ENCODE measurements at regions not wholly inside any gene's neighbourhood (a gene's known extent, or its start where the extent isn't known, plus 50 kb on each side); places are given as distances from the start of the nearest gene placed in this dataset.

DNA sequence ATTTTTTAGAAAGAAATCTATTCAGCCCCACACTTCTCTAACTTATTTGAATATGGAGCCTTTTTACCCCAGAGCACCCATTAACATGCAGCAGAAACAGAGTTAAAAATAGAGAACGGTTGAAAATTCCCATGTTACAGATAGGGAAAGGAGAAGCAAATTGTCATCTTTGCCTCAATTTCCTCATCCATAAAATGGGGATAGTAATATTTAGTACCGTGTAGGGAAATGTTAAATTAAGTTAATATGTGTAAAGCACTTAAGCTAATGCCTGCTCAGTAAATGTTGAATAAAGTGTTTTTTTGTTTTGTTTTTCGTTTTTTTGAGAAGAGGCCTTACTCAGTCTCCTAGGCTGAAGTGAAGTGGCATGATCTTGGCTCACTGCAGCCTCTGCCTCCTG lies 50.3 kb downstream of the NAV1 start:
- no peak for DNase-seq (ENCODE audit: low read depth in 2 of 2)

DNA sequence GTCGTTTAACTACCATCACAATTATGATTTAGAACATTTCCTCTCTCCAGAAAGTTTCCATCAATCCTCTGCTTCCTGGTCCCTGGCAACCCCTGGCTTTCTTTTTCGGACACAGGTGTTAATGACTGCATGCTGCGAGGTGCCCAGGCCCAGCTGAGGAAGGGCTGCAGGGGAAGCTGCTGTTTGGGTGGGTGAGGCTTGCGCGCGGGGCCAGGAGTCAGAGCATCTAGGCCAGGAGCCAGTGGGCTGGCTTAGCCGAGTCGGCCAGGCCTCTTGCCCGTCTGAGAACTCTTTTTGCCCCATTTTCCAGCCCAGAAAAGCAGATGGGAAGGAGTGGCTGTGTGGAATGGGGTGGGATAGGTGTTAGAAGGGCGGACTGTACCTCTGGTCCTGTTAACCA lies 51.5 kb downstream of the NAV1 start:
- DNase-seq (ENCODE audit: low read depth in 2 of 2): no peak

DNA sequence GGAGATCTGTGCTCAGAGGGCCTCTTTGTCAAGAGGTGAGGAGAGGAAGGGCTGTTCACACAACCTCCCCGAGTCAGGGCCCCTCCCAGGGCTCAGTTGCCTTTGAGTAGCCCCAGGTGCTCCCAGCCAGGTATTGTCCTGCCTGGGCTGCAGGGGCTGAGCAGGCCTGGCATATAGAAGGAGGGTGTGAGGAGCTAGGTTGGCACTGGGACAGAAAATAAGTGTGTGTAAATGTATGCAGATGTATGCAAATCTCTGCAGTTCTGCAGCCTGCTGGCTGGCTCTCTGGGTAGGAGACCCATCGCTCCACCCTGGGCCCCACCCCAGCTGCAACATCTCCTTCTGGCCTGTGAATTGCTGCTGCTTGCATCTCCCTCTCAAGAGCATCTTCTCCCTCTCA lies 52.4 kb downstream of the NAV1 start:
- DNase-seq (ENCODE audit: low read depth in 2 of 2): no peak

DNA sequence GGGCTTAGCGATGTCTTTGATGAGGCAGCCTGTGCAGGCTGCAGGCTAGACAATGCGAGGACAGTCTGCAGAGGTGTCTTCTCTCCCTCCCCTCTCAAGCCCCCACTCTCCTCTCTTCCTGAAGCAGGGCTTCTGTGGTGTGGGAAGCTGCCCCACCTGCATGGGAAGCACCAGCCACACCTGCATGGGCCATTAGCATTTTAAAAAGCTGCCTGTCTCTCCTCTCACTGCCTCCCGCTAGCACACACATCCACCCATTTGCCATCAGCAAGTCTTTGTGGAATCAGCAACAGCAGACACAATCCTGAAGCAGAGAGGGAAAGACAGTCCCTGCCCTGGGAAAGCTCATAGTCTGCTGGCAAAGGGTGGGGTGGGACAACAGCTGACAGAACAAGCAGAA lies 53.1 kb downstream of the NAV1 start:
- no peak for DNase-seq (ENCODE audit: low read depth in 2 of 2)

DNA sequence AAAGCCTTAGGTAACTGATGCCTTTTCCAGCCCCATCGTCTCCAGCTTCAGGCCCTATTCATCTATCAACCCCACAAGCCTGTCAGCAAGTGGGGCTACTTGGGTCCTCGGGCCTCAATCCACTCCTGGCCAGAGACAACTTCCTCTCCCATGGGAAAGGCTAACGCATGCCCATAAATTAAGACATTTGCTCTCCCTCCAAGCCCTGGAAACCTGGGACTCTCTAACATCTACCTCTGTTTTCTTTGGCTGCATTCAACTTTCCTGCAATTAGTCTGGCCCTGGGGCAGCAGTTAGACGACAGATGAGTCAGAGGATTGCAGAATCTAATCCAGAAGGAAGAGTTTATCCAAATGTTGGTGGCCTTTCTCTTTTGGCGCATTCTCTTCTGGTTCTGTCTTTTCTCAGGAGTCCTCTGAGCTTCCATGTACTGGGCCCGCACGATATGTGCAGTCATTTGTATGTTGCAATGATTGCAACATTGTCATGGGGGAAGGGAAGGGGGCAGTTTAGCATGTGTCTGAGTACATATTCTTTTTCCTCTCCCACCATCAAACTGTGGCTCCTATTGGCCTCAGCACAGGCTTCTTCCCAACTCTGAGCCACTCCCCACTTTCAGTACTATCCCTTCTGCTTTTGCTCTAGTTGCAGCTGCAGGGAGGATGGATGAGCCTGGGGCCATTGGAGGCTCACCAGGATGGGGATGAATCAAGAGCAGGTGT lies 54.4 kb downstream of the NAV1 start:
- no peak for DNase-seq (ENCODE audit: low read depth in 2 of 2)

DNA sequence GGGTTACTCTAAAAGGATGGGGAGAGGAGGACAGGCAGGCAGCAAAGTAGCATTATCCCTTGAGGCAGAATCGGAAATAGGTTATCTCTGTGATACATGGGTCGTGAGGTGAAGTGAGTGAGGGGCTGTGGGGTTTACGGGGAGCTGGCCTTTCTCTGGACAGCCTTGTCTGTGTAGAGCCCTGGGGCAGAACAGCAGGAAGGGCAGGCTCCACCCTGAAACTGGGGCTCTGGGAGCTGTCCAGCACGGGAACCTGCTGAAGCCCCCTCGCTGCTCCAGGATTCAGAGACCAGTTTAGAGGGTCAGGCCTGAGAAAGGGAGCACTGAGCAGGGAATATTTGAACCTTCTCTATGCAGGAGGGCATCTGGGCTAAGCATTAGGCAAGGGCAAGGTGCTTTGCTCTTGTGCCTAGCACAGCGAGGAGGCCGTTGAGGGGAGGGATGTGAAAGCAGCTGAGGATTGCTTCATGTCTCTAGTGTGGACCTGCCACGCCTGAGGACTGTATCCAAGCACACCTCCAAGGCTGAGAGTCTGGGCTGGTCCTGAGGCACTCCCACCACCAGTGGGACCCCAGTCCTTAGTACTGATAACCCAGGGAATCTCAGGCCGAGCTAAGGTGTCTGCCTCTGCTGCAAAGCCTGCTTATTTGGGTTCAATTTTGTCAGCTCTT lies 55.8 kb downstream of the NAV1 start:
- DNase-seq (ENCODE audit: low read depth in 2 of 2): no peak

DNA sequence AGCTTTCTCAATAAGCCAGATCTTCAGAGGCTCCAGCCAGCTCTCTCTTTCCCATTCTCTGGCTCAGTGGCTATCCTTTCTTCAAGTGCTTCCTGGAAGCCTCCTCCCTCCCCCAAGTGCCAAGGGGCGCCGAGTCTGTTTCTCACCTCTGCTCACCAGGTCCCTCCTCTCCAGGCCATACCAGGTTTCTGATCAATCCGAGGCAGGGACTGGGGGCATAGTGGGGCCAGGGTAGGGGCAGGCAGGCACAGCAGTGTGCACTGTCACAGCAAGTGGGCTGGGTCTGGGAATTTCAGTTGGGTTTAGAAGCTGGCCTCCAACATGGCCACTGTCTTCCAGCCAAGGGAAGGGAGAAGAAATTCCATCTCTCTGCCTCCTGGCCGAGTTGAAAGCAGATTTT lies 56.5 kb downstream of the NAV1 start:
- DNase-seq (ENCODE audit: low read depth in 2 of 2): no peak

DNA sequence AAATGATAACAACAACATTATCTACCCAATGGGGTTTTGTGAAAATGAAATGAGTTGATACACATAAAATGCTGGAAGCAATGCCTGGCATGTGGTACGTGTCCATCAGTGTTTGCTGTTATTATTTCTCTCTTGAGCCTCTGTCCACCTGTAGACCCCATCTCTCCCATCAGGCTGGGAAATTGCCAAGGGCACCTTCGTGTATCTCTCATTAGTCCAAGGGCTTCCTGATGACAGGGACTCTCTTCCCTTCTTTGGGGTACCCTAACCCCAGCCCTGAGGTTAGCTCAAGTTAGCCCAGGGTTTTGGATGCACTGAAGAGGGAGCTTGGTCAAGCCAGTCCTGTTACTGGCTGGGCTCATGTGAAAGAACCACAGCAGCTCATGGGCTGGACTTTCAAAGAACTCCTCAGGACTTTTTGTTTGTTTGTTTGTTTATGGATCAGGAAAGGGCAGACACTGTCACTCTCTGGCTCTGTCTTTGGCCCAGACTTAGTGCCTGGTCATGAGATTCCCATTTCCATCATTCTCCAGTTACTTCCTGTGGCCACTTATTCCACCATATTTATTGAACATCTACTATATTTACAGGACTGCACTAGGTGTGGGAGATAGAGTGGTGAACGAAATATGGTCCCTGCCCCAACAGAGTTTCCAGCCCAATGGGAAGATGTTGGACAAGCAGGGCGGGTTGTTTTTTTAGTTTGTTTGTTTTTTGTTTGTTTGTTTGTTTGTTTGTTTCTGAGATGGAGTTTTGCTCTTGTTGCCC lies 57.4 kb downstream of the NAV1 start:
- DNase-seq (ENCODE audit: low read depth in 2 of 2): no peak

DNA sequence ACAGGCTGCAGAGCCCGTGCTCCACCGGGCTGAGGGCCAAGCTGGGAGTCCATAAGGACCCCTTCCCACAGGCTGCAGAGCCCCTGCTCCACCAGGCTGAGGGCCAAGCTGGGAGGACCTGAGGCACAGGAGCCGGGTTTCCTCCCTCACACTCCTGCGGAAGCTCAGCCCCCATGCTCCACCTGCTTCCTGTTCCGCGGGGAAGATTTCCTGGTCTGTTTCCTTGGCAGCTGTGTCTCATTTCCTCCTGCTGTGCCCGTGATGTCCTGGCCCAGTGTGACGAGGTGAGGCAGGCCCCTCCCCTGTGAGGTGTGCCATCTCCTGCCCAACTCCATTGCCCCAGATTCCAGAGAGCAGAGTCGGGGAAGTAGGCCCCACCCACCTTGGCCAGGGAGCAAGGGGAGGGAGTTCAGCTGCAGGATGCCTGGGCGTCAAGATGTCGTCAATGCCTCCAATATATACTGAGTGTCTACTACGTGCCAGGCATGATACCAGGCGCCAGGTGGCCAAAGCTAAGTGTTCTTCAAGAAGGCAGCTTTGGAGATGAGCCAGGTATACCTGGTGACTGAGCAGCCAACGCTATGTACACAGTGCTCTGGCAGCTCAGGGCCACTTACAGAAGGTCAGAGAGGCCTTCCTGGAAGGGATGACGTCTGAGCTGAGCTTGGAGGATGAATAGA lies 58.8 kb downstream of the NAV1 start:
- no peak for DNase-seq (ENCODE audit: low read depth in 2 of 2)

DNA sequence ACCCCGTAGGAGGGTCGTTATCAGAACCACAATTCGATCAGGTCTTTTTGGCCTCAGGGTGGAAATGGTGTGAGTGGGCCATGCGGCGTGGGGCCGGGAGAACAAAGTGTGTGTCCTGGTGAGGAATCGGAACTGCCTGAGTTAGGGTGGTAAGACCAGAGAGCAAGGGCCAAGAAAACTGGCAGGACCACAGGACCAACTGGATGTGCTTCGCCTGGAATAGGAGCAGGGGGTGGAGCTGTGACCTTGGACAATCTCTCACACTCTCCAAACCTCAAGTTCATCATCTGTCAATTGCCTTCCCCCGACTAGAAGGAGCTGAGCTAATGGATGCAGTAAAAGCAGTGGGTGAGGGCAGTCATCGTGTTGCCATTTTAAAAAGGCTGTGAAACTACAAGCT lies 59.5 kb downstream of the NAV1 start:
- no peak for DNase-seq (ENCODE audit: low read depth in 2 of 2)

DNA sequence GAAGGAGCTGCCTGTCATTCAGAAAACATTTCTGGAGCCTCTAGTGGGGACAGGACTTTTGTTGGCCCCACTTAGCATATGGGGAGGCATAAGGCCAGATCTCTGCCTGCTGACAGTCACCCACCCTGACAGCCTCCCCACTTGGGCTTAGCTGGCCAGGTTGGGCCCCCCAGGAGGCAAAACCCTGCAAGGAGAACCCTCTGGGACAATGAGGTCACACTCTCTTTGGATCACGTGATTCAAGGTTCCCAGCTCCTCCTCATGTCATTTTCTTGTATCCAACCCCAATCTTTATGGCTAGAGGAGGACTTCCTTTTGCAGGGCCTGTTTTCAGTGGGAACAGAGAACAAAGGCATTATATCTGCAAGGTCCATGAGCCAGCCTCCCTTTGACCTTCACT lies 60.0 kb downstream of the NAV1 start:
- DNase-seq (ENCODE audit: low read depth in 2 of 2): no peak

DNA sequence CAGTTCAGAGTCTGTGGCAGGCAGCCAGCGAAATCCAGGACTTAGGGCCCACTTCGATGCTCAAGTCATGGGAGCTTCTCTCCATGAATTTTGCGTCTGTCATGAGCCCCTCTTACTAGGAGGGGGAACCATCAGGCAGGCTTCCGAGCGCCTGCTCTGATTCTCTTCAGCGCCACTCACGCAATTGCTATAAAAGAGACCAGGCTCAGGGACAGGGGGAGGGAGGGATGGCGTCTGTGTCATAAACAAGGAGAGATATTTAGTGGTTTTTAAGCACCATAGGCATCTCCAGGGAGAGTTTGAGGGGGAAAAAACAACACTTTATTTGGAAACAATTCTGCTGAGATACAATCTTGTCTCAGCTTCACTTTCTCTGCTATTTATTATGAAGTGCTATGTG lies 60.6 kb downstream of the NAV1 start:
- DNase-seq (ENCODE audit: low read depth in 2 of 2): no peak

DNA sequence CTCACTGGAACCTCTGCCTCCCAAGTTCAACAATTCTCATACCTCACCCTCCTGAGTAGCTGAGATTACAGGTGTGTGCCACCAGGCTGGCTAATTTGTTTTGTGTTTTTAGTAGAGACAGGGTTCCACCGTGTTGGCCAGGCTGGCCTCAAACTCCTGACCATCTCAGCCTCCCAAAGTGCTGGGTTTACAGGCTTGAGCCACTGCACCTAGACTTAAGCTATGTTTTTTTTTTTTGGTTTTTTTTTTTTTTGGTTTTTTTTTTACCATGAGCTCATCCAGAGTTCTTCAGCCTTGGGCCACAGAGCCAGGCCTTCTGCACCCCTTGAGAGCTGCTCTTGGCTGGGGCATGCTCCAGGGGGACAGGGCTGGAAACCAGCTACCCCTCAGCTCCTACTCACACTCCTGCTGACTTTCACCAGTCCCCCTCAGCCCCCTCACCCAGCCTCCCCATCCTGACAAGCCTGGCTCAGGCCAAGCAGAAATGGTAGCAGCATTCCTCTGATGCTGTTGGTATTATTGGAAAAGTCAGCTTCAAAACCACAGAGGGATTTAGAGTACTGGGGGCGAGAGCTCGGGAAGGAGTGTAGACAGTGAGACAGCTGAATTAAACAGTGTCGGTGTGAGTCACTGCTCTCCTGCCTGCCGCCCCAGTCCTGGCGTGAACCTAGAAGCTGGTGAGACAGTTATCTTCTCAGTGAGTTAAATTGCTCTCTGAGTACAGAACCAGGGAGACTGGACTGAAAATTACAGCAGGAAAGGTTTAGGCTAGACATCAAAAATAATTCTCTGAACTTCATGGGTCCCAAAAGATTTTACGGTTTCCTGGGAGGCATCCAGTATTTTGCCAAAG lies 63.7 kb downstream of the NAV1 start:
- no peak for DNase-seq (ENCODE audit: low read depth in 2 of 2)

DNA sequence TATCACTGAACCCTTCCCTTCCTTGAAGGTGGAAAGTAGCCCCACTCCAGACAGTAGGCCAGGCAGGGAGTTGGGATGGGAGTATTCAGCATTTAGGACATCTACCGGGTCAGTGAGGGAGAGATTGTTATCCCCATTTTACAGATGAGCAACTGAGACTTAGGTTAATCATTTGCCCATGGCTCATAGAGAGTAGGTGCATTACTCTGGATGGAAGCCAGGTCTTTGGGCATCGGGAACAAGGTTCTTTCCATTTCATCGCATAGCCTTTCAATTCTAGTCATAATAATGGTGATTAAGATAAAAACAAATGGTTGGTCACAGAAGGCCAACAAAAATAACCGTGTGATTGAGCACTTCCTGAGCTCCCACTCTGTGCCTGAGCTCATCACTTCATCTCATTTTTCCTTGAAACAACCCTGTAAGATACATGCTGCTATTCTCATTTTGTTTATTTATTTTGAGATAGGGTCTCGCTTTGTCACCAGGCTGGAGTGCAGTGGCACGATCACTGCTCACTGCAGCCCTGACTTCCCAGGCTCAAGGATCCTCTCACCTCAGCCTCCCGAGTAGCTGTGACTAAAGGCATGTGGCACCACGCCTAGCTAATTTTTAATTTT lies 64.8 kb downstream of the NAV1 start:
- DNase-seq (ENCODE audit: low read depth in 2 of 2): no peak

DNA sequence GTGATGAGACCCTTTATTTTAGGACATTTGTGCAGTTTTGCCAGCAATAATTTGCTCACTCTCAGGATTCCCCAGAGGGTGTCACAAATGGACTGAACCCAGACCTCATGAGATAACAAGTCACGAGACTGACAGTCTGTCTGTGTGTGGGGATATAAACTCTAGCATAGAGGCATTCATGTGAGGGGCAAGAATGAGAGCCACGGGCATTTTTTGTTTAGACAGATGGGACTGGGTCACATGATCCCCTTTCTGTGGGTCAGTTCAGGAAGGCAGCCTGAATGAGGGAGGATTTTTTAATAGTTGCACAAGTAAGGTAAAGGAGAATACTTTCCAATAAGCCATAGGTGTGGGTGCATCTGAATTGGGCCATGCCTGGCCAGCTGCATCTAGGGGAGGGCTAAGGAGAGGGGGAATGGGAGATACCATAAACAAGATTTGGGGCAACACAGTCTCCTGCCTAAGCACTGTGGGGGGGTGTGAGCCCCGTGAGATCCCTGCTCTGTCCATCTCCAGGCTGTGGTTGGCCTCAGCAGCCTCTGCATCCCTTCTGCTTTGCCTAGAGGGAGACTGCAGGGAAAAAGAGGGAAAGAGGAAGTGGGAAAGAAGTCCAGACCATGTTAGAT lies 66.6 kb downstream of the NAV1 start:
- DNase-seq (ENCODE audit: low read depth in 2 of 2): no peak

DNA sequence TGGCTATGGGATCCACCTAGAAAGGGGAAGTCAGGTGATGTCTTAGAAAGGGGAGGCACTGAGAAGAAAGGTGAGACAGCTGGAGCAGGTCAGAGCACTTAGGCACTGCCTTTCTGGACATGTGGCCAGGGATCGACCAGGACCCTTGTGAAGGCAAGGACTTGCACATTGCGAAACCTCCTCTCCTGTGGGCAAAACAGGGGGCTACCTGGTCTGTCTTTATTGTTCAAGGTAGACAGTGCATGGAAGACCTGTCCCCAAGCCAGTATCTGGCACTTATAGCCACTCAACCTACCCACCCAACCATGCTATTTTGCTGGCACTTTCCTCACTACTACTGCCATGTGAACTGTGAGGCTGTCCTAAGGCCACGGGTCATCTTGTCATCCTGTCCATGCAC lies 67.2 kb downstream of the NAV1 start:
- no peak for DNase-seq (ENCODE audit: low read depth in 2 of 2)

DNA sequence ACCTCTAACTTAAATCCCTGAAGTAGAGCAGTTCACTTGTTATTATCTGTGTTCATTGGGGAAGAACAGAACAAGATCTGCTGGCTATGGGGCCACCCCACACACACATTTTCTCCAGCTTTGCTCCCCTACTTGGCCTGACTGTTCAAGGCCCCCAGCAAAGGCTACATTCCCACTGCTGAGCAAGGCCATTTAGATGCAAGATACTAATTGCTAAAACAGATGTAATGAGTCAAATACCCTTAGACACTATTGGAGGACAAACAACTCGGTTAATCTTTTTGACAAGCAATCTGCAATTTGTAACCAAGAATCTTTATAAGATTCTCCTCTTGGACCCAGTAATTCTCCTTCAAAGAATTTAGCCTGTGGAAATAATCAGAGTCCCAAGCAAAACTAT lies 67.7 kb downstream of the NAV1 start:
- no peak for DNase-seq (ENCODE audit: low read depth in 2 of 2)

DNA sequence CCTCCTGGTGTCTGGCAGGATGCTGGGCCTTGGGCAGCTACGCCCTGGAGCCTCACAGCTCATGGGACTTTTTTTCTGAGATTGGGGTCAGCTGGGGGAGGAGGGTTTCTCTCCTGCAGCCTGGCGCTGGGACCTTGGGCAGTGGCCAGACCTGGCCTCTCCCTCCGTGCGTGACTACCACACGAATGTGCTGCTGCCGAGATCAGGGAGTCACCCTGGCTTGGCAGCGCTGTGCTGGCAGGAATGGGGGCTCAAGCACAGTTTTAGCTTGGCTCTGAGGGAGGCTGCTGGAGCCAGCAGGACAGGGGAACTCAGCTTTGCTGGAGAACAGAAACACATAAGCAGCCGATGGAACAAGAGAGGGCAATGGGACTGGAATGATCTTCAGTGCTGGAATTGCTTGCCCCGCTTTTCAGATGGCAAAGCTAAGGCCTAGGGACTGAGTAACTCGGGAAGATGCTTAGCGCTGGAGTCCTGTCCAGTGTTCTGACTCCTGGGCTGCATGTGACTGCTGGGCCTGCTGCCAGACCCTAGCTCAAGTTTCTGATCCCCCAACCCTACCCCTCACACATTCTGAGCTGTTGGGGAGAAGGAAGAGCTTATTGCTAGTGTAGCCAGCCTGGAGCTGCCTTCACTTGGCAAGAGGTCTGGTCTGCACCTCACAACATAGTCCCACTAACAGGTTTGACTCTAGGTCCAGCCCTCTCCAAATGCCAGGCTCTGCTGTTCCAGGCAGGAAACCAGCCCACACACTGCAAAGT lies 69.9 kb downstream of the NAV1 start:
- DNase-seq (ENCODE audit: low read depth in 2 of 2): no peak

DNA sequence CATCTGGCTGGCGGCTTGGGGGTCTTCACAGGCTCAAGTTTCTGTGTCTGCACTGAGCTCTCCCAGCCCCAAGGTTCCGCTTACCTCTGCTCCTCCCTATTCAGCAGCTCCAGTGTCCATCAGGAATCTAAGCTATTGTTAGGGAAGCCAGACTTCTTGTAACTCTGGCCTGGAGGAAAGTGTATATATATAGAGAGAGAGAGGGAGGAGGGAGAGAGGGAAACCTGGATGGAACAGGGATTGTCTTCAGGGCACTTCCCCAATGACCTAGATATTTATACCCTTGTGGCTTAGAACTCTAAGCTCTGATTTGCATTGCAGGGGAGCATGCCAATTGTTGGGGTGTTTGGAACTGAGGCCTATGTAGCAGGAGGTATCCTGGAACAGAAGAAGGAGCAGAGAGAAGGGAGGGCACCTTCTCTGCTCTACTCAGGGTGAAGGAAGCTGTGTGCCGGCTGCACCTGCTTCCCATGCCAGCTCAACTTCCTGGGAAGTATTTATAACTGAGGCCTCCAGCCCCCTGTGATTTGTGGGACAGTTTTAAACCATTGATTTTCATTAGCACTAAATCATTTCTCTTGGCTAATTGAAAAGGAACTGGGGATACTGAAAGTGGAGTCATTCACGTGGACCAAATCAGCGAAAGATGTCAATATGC lies 70.9 kb downstream of the NAV1 start:
- DNase-seq (ENCODE audit: low read depth in 2 of 2): no peak
